ENCODE measurements at regions not wholly inside any gene's neighbourhood (a gene's known extent, or its start where the extent isn't known, plus 50 kb on each side); places are given as distances from the start of the nearest gene placed in this dataset.

- H3K36me3 ChIP-seq (ENCODE audit: insufficient read depth, low read length) = no peaks in the 10 kb centered on the region
- H3K27me3 ChIP-seq (ENCODE audit: insufficient read depth, low read length) = no peaks in the 10 kb centered on the region
- no peak overlapping the region for H3K27ac ChIP-seq (ENCODE audit: low read depth, low read length)
- CTCF ChIA-PET (ENCODE audit: partially characterized antibody) = no interaction called here
- intact Hi-C loops (cut with micrococcal nuclease) = no loop called here
- Mint-ChIP-seq H3K4me3 (no peak overlapping the region), H3K9me3 (peaks cover 0 to 11% (median 4%) of the 10 kb centered on the region in 8 donors), H3K27ac (no peak overlapping the region), H3K4me1 (no peaks in the 10 kb centered on the region), H3K36me3 (no peaks in the 10 kb centered on the region), H3K27me3 (peaks cover 0 to 1% of the 10 kb centered on the region in 2 donors)
- DNase-seq = no peak
- H3K4me3 ChIP-seq (ENCODE audit: low read length in 2 of 2) = no peak overlapping the region
- POLR2A ChIA-PET (ENCODE audit: partially characterized antibody) = no interaction called here
- H3K9me3 ChIP-seq (ENCODE audit: control insufficient read depth in 1 of 2, low read length in 2 of 2) = no peaks in the 10 kb centered on the region
- H3K4me1 ChIP-seq (ENCODE audit: insufficient read depth, low read length) = no peaks in the 10 kb centered on the region
These were observed 238.1 kb upstream of the TENM4 start for GRCh38 chr11:79678780-79679452.

- no peak overlapping the region for H3K27ac Mint-ChIP-seq
- no peaks in the 10 kb centered on the region for H3K4me1 Mint-ChIP-seq
- peaks cover 0 to 1% of the 10 kb centered on the region in 2 donors for H3K27me3 Mint-ChIP-seq
- no peaks in the 10 kb centered on the region for H3K27me3 ChIP-seq (ENCODE audit: insufficient read depth, low read length)
- intact Hi-C loops (cut with micrococcal nuclease) = no loop called here
- peaks cover 0 to 12% (median 6%) of the 10 kb centered on the region in 8 donors for H3K9me3 Mint-ChIP-seq
- H3K36me3 Mint-ChIP-seq = no peaks in the 10 kb centered on the region
- no peak overlapping the region for H3K4me3 ChIP-seq (ENCODE audit: low read length in 2 of 2)
- no peaks in the 10 kb centered on the region for H3K4me1 ChIP-seq (ENCODE audit: insufficient read depth, low read length)
- H3K4me3 Mint-ChIP-seq = no peak overlapping the region
- no peaks in the 10 kb centered on the region for H3K36me3 ChIP-seq (ENCODE audit: insufficient read depth, low read length)
- CTCF ChIA-PET (ENCODE audit: partially characterized antibody) = no interaction called here
- H3K27ac ChIP-seq (ENCODE audit: low read depth, low read length) = no peak overlapping the region
- POLR2A ChIA-PET (ENCODE audit: partially characterized antibody) = no interaction called here
- no peaks in the 10 kb centered on the region for H3K9me3 ChIP-seq (ENCODE audit: control insufficient read depth in 1 of 2, low read length in 2 of 2)
- no peak for DNase-seq
These were observed 235.6 kb upstream of the TENM4 start for GRCh38 chr11:79676396-79676795.

- CTCF ChIA-PET (ENCODE audit: partially characterized antibody) = no interaction called here
- no peak overlapping the region for H3K27ac Mint-ChIP-seq
These were observed 234.3 kb upstream of the TENM4 start for GRCh38 chr11:79675081-79675480.

GRCh38 chr11:79672786-79673185 lies 232.0 kb upstream of the TENM4 start:
- Mint-ChIP-seq H3K36me3 (no peaks in the 10 kb centered on the region), H3K4me3 (no peak overlapping the region), H3K4me1 (no peaks in the 10 kb centered on the region), H3K27ac (no peak overlapping the region), H3K27me3 (peaks cover 0 to 1% of the 10 kb centered on the region in 2 donors), H3K9me3 (peaks cover 0 to 8% (median 1%) of the 10 kb centered on the region in 8 donors)
- Histone ChIP-seq H3K27me3 (ENCODE audit: insufficient read depth, low read length) (no peaks in the 10 kb centered on the region), H3K27ac (ENCODE audit: low read depth, low read length) (no peak overlapping the region), H3K4me1 (ENCODE audit: insufficient read depth, low read length) (no peaks in the 10 kb centered on the region), H3K9me3 (ENCODE audit: control insufficient read depth in 1 of 2, low read length in 2 of 2) (no peaks in the 10 kb centered on the region), H3K4me3 (ENCODE audit: low read length in 2 of 2) (no peak overlapping the region), H3K36me3 (ENCODE audit: insufficient read depth, low read length) (no peaks in the 10 kb centered on the region)
- intact Hi-C loops (cut with micrococcal nuclease) = no loop called here
- ChIA-PET POLR2A (ENCODE audit: partially characterized antibody) (no interaction called here), CTCF (ENCODE audit: partially characterized antibody) (no interaction called here)
- DNase-seq = no peak

More at GRCh38 chr11:79675081-79675480, 234.3 kb upstream of the TENM4 start:
- Mint-ChIP-seq H3K36me3 (no peaks in the 10 kb centered on the region), H3K4me1 (no peaks in the 10 kb centered on the region), H3K9me3 (peaks cover 0 to 12% (median 4%) of the 10 kb centered on the region in 8 donors), H3K27me3 (peaks cover 0 to 1% of the 10 kb centered on the region in 2 donors), H3K4me3 (no peak overlapping the region)
- no peak overlapping the region for H3K27ac ChIP-seq (ENCODE audit: low read depth, low read length)
- intact Hi-C loops (cut with micrococcal nuclease) = no loop called here
- no peak overlapping the region for H3K4me3 ChIP-seq (ENCODE audit: low read length in 2 of 2)
- H3K27me3 ChIP-seq (ENCODE audit: insufficient read depth, low read length) = no peaks in the 10 kb centered on the region
- H3K36me3 ChIP-seq (ENCODE audit: insufficient read depth, low read length) = no peaks in the 10 kb centered on the region
- DNase-seq = no peak
- no peaks in the 10 kb centered on the region for H3K4me1 ChIP-seq (ENCODE audit: insufficient read depth, low read length)
- no peaks in the 10 kb centered on the region for H3K9me3 ChIP-seq (ENCODE audit: control insufficient read depth in 1 of 2, low read length in 2 of 2)
- POLR2A ChIA-PET (ENCODE audit: partially characterized antibody) = no interaction called here

GRCh38 chr11:79671401-79671800 lies 230.6 kb upstream of the TENM4 start:
- peaks cover 0 to 8% (median 2%) of the 10 kb centered on the region in 8 donors for H3K9me3 Mint-ChIP-seq
- H3K4me3 Mint-ChIP-seq = no peak overlapping the region
- CTCF ChIA-PET (ENCODE audit: partially characterized antibody) = no interaction called here
- no peak overlapping the region for H3K27ac Mint-ChIP-seq
- Histone ChIP-seq H3K4me1 (ENCODE audit: insufficient read depth, low read length) (no peaks in the 10 kb centered on the region), H3K4me3 (ENCODE audit: low read length in 2 of 2) (no peak overlapping the region), H3K27me3 (ENCODE audit: insufficient read depth, low read length) (no peaks in the 10 kb centered on the region), H3K36me3 (ENCODE audit: insufficient read depth, low read length) (no peaks in the 10 kb centered on the region), H3K9me3 (ENCODE audit: control insufficient read depth in 1 of 2, low read length in 2 of 2) (no peaks in the 10 kb centered on the region), H3K27ac (ENCODE audit: low read depth, low read length) (no peak overlapping the region)
- H3K36me3 Mint-ChIP-seq = no peaks in the 10 kb centered on the region
- H3K27me3 Mint-ChIP-seq = no peaks in the 10 kb centered on the region
- intact Hi-C loops (cut with micrococcal nuclease) = no loop called here
- no peak for DNase-seq
- POLR2A ChIA-PET (ENCODE audit: partially characterized antibody) = no interaction called here
- H3K4me1 Mint-ChIP-seq = no peaks in the 10 kb centered on the region

GRCh38 chr11:79670882-79671281 lies 230.1 kb upstream of the TENM4 start:
- H3K4me3 ChIP-seq (ENCODE audit: low read length in 2 of 2) = no peak overlapping the region
- no peaks in the 10 kb centered on the region for H3K4me1 ChIP-seq (ENCODE audit: insufficient read depth, low read length)
- H3K9me3 ChIP-seq (ENCODE audit: control insufficient read depth in 1 of 2, low read length in 2 of 2) = no peaks in the 10 kb centered on the region
- DNase-seq = no peak
- H3K9me3 Mint-ChIP-seq = peaks cover 0 to 8% (median 2%) of the 10 kb centered on the region in 8 donors
- H3K36me3 Mint-ChIP-seq = no peaks in the 10 kb centered on the region
- ChIA-PET POLR2A (ENCODE audit: partially characterized antibody) (no interaction called here), CTCF (ENCODE audit: partially characterized antibody) (no interaction called here)
- H3K4me3 Mint-ChIP-seq = no peak overlapping the region
- H3K27me3 Mint-ChIP-seq = no peaks in the 10 kb centered on the region
- H3K4me1 Mint-ChIP-seq = no peaks in the 10 kb centered on the region
- no peaks in the 10 kb centered on the region for H3K27me3 ChIP-seq (ENCODE audit: insufficient read depth, low read length)
- no peak overlapping the region for H3K27ac Mint-ChIP-seq
- H3K27ac ChIP-seq (ENCODE audit: low read depth, low read length) = no peak overlapping the region
- no peaks in the 10 kb centered on the region for H3K36me3 ChIP-seq (ENCODE audit: insufficient read depth, low read length)
- intact Hi-C loops (cut with micrococcal nuclease) = no loop called here

- Mint-ChIP-seq H3K36me3 (no peaks in the 10 kb centered on the region), H3K9me3 (peaks cover 0 to 8% (median 2%) of the 10 kb centered on the region in 8 donors)
- CTCF ChIA-PET (ENCODE audit: partially characterized antibody) = no interaction called here
These were observed 227.7 kb upstream of the TENM4 start for GRCh38 chr11:79668575-79668974.

More at GRCh38 chr11:79668575-79668974, 227.7 kb upstream of the TENM4 start:
- no peak overlapping the region for H3K27ac ChIP-seq (ENCODE audit: low read depth, low read length)
- no peaks in the 10 kb centered on the region for H3K36me3 ChIP-seq (ENCODE audit: insufficient read depth, low read length)
- H3K4me1 ChIP-seq (ENCODE audit: insufficient read depth, low read length) = no peaks in the 10 kb centered on the region
- DNase-seq = no peak
- no peaks in the 10 kb centered on the region for H3K27me3 Mint-ChIP-seq
- no peaks in the 10 kb centered on the region for H3K27me3 ChIP-seq (ENCODE audit: insufficient read depth, low read length)
- no peak overlapping the region for H3K4me3 ChIP-seq (ENCODE audit: low read length in 2 of 2)
- H3K27ac Mint-ChIP-seq = no peak overlapping the region
- intact Hi-C loops (cut with micrococcal nuclease) = no loop called here
- no peak overlapping the region for H3K4me3 Mint-ChIP-seq
- H3K4me1 Mint-ChIP-seq = no peaks in the 10 kb centered on the region
- no peaks in the 10 kb centered on the region for H3K9me3 ChIP-seq (ENCODE audit: control insufficient read depth in 1 of 2, low read length in 2 of 2)
- POLR2A ChIA-PET (ENCODE audit: partially characterized antibody) = interaction anchor here (0.5 kb wide), 1 partner anchor 148 kb away, joined by 3 read pairs; no protein-coding TSS in a partner anchor

Measured in CD4-positive, alpha-beta memory T cell (primary cell).